Epidermal melanocyte (primary cell): ENCODE measurements at regions not wholly inside any gene's neighbourhood (a gene's known extent, or its start where the extent isn't known, plus 50 kb on each side); places are given as distances from the start of the nearest gene placed in this dataset.
"Not testable (repeated sequence)": the region's sequence is repeated elsewhere in the genome, so short reads cannot be mapped to it uniquely, and the experiment has no call there.

Experiments
- DNase-seq: peaks from one replicate; pipeline ENCODE4 v3.0.0; 2011; ENCODE audit warnings: low spot score; ENCODE audit not compliant: insufficient read length

DNA sequence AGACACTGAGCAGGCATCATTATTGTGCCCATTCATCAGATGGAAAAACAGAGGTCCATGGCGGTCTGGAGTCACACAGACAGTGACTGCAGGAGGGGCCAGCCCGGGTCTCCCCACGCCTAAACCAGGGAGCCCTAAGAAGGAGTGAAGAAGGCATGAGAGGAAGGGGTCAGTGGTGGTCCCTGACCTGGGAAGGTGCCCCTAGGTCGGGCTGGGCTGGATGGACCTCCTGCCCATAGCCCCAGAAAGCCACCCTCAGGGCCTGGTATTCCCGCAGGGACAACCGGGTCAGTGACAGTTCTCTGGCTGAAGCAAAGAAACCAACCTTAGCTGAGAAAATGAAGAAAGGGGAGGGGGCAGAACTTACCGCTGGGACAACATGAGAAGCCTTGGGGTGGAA is 163.4 kb upstream of the C1orf174 start:
- DNase-seq = no peak

DNA sequence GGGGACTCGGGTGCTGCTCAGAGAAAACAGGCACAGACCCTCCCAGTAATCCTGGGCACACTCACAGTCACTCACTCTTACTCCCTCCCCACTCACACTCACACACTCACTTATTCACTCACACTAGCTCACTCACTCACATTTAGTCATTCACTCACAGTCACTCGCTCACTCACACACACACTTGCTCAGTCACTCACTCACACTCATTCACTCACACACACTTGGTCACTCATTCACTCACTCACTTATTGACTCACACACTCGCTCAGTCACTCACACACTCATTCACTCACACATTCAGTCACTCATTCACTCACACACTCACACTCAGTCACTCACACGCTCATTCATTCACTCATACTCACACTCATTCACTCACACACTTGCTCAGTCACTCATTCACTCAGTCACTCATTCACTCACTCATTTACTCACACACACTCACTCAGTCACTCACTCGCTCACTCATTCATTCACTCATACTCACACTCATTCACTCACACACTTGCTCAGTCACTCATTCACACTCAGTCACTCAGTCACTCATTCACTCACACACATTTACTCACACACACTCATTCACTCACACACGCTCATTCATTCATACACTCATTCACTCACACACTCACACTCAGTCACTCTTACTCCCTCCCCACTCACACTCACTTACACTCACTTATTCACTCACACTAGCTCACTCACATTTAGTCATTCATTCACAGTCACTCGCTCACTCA is 164.2 kb upstream of the C1orf174 start:
- DNase-seq = no peak

DNA sequence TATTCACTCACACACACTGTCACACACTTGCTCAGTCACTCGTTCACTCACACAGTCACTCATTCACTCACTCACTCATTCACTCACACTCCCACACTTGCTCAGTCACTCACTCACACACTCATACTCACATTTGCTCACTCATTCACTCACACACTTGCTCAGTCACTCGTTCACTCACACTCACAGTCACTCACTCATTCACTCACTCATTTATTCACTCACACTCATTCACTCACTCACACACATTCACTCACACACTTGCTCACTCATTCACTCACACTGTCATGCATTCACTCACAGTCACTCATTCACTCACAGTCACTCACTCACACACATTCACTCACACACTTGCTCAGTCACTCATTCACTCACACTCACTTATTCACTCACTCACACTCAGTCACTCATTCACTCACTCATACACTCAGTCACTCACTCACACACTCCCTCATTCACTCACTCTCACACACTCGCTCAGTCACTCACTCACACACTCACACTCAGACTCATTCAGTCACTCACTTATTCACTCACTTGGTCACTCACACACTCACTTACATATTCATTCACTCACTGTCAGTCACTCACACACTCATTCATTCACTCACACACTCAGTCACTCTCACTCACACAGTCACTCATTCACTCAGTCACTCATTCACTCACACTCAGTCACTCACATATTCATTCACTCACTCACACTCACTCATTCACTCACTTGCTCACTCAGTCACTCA is 167.0 kb upstream of the C1orf174 start:
- no peak for DNase-seq

DNA sequence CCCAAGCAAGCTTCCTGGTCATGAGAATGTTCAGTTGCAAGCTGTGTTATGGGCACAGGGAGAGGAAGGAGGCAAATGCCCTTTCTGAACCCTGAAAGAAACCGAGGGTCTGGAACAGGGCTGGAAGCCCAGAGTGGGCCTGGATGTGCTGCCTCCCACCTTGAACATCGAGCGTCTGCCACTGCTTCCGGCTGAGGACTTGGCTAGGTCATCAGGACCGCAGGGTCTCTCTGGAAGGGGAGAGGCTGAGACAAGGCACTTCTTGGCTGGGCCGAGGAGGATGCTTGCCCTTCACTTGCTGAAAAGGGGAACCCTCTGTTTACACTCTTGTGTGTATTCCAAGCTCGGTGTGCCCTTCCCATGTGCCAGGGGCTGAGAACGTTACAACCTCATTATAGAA is 168.0 kb upstream of the C1orf174 start:
- no peak for DNase-seq

DNA sequence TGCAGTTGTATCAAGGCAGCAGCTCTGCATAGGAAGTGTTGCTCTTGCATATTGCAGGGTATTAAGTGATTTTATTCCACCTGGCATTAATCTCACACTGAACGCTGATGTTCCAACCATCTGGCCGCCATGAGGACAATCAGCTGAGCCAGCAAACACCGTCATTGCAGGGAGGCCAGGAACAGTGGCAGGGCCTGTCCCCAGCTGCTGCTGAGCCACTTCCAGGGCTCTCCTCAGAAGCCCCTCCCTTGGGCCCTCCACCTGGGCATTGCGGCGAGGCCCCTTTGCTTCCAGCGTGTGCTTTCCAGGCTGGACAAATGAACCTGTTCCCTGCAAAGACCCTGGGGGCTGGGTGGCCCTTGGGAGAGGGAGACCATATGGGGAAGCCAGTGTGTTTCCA is 171.6 kb upstream of the C1orf174 start:
- DNase-seq = no peak

DNA sequence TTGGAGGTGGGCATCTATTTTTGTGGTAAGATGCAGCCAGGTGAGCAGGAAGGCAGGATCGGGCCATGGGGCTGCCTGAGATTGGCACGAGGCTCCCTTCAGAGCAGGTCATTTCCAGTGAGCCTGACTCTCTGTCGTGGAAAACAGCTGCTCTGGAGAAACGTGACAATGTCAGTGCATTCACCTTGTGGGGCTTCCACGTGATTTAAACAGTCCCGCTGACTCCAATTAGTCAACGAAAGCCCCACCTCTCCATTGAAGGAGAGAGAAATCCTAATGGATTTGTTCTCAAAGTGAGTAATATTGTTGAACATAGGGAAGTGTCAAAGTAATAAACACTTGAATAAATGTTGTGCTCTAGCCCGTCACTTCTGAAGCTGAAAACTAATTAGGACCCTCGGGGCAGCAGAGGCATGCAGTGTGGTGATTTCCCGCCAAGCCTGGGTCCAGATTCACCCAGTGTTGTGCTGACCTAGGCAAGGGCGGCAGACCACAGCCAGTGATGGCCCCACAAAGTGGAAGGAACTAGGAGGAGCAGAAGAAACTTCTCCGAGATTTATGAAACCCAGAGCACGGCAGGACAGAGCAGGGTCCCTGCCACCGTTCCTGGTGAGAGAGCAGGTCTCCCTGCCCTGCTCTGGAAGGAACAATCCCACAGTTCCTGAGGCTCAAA is 172.5 kb upstream of the C1orf174 start:
- no peak for DNase-seq

DNA sequence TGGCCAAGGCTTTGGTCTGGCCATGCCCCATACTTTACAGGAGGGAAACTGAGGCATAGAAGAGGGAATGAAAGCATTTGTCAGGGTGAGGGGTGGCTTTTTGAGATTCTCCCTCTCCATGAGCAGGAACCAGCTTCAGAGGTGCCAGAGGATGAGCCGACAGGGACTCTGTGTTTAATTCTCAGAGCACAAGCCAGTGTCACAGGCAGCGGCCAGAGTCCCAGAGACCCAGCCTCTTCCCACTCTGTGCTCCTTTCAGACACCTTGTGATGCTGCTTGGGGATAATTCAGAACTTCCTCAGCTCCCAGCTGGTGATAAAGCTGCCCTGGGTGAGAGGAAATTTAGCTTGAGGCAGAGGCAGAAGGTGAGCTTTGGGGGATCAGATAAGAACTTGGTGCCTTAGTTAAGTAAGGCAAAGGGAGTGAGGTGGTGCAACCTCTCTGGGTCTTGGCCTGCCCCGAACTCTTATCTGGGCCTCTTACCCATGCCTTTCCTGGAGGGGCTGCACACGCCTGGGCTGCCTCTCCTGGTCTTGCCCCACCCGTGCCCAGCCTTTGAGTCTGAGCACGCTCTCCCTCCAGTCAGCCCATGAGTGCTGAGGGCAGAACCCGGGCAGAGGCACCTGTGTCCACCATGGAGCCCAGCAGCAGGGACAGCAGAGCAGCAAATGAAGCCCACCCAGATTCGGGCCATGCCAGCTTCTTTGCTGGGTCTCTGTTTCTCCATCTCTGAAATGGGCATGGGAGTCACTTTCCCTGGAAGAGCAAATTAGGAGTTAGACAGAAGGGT is 175.6 kb upstream of the C1orf174 start:
- DNase-seq = no peak

DNA sequence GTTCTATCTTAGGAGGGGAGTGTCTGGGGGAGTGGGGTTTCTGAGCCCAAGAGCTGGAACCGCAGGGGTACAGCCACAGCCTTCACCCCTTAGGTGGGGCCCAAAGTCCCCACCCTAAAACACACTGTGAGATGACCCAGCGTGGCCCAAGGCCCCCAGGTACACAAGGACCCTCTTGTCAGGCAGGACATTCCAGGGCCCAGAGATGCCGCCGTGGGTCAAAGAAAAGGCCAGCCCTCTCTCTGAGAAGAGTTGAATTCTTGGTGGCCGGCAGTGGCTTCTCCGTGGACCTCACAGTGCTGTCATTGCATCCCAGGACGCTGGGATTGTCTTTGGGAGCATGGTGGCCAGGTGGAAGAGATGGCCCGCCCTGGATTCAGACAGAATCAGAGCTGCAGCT is 176.3 kb upstream of the C1orf174 start:
- DNase-seq = no peak

DNA sequence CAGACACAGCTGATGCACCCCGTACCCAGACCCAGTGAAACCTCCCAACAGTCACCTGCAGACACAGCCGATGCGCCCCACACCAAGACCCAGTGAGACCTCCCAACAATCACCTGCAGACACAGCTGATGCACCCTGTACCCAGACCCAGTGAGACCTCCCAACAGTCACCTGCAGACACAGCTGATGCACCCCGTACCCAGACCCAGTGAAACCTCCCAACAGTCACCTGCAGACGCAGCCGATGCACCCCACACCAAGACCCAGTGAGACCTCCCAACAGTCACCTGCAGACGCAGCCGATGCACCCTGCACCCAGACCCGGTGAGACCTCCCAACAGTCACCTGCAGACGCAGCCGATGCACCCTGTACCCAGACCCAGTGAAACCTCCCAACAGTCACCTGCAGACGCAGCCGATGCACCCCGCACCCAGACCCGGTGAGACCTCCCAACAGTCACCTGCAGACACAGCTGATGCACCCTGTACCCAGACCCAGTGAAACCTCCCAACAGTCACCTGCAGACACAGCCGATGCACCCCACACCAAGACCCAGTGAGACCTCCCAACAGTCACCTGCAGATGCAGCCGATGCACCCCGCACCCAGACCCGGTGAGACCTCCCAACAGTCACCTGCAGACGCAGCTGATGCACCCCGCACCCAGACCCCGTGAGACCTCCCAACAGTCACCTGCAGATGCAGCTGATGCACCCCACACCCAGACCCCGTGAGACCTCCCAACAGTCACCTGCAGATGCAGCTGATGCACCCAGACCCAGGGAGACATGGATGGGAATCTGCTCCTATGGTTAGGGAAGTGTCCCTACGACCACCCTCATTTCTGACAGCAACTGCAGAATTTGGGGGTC is 178.3 kb upstream of the C1orf174 start:
- not testable (repeated sequence) for DNase-seq

DNA sequence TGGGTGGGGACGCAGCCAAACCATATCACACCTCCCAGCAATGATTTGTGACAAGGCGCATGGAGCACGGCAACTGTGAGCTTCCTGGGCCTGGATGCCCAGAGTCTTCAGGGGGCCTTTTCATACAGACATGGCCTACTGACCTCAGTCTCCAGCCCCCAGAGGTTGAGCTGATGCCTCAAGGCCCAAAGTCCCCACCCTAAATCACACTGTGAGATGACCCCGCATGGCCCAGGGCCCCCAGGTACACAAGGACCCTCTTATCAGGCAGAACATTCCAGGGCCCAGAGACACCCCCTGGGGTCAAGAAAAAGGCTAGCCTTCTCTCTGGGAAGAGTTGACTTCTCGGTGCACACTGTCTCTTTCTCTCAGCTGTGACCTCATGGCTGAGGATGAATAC is 179.7 kb upstream of the C1orf174 start:
- no peak for DNase-seq

DNA sequence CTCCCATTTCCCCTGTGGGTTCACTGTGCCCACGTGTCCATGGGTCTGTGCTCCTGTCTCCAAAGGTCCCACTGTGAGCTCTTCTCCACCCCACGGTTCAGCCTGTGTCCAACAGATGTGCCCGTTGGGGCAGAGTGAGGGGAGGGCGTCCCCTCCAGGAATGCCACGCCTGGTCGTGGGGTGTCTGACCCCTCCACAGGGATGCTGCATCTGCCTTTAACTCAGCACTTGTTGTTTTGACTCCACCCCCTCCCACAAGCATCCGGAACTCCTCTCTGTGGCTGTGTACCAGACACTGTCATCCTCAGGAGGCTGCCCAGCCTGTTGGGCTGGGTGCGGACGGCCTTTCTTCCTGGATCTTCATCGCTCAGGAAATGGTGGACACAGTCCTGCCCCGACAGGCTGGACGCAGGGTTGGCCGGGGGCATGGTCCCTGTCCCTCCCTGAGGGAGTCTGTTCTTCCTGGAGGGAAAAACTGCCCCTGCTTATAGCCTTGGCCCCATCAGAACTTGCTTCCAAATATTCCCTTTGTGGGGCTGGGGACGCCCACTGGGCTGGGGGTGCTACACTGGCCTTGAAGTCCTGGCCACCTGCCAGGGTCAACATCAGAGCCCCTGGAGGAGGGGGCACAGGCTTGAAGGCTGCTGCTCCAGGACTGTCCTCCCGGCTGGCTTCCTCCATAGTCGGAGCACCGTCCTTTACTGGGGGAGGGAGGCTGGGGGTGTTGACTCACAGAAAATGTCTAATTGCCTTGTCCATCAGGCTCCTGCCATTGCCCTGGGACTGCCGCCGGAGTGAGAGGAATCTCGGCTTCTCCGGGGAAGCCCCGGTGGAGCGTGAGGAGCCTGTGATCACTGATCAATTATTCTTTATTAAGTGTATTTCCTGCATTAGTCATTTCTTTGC is 182.0 kb upstream of the C1orf174 start:
- DNase-seq = no peak

DNA sequence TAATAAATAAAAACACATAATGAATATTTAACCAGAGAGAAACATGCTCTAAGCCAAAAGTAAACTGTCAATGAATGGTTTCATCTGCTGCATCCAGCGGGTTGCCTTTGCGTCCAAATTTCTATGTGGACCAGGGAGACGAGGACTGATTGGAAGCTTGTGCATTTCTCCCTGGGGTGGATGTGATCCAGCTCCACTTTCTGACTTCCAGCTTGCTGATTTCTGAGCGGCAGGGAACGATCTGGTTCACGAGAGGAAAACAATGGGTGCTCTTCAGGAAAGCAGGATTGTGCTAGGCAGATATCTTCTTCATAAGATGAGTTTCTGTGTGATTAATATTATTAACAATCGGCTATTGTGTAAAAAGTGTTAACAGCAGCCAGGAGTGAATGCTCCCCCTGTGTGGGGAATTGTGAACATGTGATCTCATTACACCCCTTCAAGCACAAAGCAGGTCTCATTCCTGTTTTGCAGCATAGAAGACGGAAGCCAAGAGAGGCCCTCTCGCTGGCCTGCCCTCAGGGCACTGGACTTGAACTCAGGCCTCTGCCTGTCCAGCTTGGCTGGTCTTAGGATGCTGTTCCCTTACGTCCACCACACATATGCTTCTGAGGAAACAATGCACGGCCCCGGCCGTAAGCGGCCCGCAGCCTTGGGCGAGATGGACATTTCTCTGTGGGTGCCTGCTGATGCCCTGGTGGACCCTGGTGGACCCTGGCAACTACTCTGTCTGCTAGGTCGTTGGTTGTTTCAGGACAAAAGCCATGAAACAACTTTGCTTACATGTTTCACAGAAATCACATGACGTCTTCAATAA is 183.4 kb upstream of the C1orf174 start:
- peak; percentile 24 for DNase-seq

DNA sequence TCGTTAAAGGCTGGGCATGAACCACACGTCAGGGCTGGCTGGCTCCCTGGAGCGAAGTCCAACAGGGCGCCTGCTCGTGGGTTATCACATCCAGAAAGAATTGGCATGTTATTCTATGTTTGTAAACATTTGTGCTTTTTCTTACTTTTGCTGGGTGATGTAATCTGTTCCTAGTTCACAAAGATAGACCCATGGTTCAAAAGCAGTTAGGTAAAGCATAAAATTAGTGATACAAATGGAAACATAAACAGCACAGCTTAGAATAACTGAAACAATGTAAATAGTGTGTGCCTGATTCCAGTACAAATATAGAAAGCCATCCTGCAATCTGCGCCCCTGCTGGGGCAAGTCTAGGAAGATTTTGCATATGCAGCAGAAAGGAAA is 184.0 kb upstream of the C1orf174 start:
- no peak for DNase-seq

DNA sequence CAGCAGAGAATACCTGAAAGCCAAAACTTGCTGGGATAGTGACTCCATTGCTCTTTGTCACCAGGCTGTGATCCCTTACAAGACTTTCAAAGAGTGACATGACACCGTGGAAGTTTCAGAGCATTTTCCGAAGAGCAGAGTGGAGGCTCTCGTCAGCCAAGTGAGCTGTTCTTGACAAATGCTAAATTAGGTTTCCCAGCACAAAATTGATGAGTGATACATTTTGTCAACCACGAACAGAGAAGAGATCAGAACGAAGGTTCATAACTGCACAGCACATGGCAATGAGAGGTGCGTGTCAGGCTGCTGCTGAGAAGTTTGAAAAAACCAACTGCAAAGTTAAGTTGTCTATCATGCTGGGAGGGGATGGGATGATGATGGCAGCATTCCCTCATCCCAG is 184.4 kb upstream of the C1orf174 start:
- no peak for DNase-seq

DNA sequence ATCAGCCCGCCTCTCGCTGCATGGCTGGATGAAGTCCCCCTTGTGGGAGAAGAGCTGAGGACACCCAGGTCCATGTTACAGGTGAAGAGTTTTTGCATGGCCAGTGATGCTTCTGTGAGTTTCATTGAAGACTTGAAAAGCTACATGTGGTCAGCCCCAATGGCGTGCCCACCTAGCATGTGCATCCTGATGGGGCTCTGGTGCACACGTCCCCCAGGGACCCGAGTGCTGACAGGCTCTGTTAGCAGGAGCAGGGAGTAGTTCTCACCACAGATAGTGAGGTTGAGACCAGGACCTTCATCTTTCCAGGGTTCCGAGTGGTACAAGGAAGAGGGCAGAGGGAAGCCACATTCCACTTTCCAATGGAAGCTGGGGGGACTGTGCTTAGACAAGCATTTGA is 184.8 kb upstream of the C1orf174 start:
- DNase-seq = no peak

DNA sequence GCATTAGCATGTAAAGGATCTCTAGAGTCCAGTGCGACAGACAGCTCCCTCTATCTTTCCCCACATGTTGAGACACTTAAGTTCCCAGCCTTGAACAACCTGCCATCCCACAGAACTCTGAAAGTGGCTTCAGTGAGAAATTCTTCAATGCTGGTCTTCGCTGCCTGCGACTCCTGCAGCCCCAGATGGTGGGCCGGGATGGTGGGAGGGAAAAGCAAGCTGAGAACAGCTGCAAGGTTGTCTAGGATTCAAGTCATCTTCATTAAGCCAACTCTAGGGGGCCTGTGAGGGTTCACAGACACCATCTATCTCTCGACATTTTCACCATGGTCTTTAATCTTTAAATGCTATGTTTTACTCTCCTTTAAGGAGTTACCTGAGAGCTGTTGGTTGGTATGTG is 185.5 kb upstream of the C1orf174 start:
- no peak for DNase-seq

DNA sequence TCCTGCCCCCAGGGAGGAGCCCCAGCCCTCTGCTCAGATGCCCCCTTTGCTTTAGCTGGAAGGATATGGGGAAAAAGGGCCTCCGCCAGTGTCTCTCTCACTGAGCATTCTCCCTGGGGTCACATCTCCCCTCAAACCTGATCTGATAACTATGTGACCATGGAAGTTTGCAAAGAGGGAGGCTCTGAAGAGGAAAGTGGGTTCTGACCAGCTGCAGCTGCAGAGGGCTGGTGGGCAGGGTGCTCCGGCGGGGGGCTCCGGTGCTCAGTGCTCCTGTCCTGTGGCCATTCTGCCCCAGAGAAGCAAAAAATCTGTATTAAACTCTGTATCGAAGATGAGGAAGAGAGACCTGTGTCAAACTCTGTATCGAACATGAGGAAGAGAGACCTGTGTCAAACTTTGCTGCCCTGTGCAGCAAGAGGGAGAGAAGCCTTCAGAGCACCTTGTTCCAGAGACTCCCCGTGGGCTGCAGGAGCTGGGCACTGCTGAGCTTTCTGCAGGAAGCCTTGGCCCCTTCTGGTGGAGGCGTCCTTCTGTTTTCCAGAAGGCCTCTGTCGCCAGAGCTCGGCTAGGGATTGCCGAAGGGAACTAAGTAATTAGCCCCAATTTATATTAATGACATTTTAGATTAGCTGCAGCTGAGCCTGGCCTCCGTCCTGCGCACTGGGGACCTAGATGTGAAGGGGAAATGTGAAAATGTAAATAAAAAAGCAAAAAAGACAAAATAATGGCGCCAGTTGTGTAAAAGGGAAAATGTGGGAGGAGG is 186.2 kb upstream of the C1orf174 start:
- DNase-seq = no peak

DNA sequence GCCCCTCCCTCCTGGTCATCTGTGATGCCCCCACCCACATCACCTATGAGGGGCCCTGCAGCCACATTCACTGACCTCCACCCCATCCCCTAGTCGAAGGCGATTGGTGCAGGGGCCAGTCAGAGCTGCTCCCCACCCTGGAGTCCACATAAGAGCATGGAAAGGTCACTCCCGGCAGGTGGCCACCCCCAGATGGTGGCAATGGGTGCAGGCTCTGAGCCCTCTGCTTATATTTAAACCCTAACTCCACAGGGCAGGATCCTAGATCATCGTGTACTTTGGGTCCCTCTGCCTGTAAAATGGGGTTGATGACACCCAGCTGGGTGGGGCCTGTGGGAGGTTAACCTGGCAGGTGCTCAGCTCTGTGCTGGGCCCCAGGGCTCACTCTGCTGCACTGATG is 186.8 kb upstream of the C1orf174 start:
- DNase-seq = no peak
